ENCODE measurements at regions not wholly inside any gene's neighbourhood (a gene's known extent, or its start where the extent isn't known, plus 50 kb on each side); places are given as distances from the start of the nearest gene placed in this dataset.

GRCh38 chr5:23025629-23026233 lies 172.6 kb upstream of the CDH12 start:
- Histone ChIP-seq H3K9ac (ENCODE audit: extremely low read depth, insufficient read length, low read length) (no peak overlapping the region), H3K4me1 (ENCODE audit: insufficient read depth, low read length) (no peaks in the 10 kb centered on the region), H4K8ac (replicated peaks; ENCODE audit: insufficient read length, low read depth, low read length) (no peak overlapping the region), H3K27ac (ENCODE audit: insufficient read length, low read depth, low read length) (no peak overlapping the region), H4K5ac (ENCODE audit: insufficient read length, low read depth, low read length) (no peak overlapping the region), H2BK5ac (ENCODE audit: insufficient read length, low read length) (no peak overlapping the region), H3K56ac (ENCODE audit: insufficient read length, low read depth, low read length) (no peak overlapping the region), H3K14ac (ENCODE audit: insufficient read depth, low read length) (no peak overlapping the region), H4K91ac (ENCODE audit: insufficient read length, low read depth, low read length) (no peak overlapping the region), H2AFZ (ENCODE audit: low read length) (no peak overlapping the region), H3K79me1 (ENCODE audit: insufficient read depth, low read depth, low read length, poor library complexity, severe bottlenecking) (no peaks in the 10 kb centered on the region), H2BK15ac (ENCODE audit: low read depth, low read length) (no peak overlapping the region), H3K9me3 (ENCODE audit: control insufficient read depth, low read depth, low read length) (no peaks in the 10 kb centered on the region), H3K27me3 (ENCODE audit: insufficient read depth, low read length) (no peaks in the 10 kb centered on the region), H3T11ph (ENCODE audit: low read length) (no peak overlapping the region), H2BK12ac (ENCODE audit: insufficient read length, low read depth, low read length) (no peak overlapping the region), H4K20me1 (ENCODE audit: control insufficient read depth, insufficient read depth, insufficient read length) (no peaks in the 10 kb centered on the region), H3K4ac (ENCODE audit: low read depth, low read length) (no peak overlapping the region), H3K18ac (ENCODE audit: insufficient read length, low read depth, low read length) (no peak overlapping the region), H3K79me2 (ENCODE audit: insufficient read depth, low read length) (no peaks in the 10 kb centered on the region; the same call in 1 of the 2 replicates), H2BK120ac (ENCODE audit: low read depth, low read length, poor library complexity, severe bottlenecking) (no peak overlapping the region), H3K23ac (ENCODE audit: insufficient read length, low read depth, low read length) (no peak overlapping the region), H3K23me2 (ENCODE audit: insufficient read length, low read depth, low read length, poor library complexity, severe bottlenecking) (no peaks in the 10 kb centered on the region), H2AK5ac (ENCODE audit: insufficient read length, low read length) (no peak overlapping the region), H2BK20ac (ENCODE audit: low read depth, low read length, poor library complexity, severe bottlenecking) (no peak overlapping the region), H3K4me2 (ENCODE audit: insufficient read depth, insufficient read length, low read length) (no peak overlapping the region)
- Mint-ChIP-seq H3K4me3 (no peak overlapping the region), H3K9me3 (no peaks in the 10 kb centered on the region), H3K4me1 (peaks cover 0 to 2% of the 10 kb centered on the region in 2 experiments; a peak in 3 of 4 replicates), H3K36me3 (ENCODE audit: insufficient read depth in 1 of 3, low read depth in 3 of 3) (no peaks in the 10 kb centered on the region; a peak in 1 of 7 replicates), H3K27me3 (ENCODE audit: low read depth) (no peaks in the 10 kb centered on the region), H3K27ac (no peak overlapping the region)
- no peak for DNase-seq
- no peak for TF ChIP-seq CTCF (conservative IDR thresholded peaks at IDR 0.05)
- no CpG with 5 or more reads among the region's 1 CpG for WGBS (ENCODE audit: extremely low coverage, insufficient read length, low lambda C conversion rate)

All from H9 (cell line).